AG04450 (cell line): ENCODE measurements at regions not wholly inside any gene's neighbourhood (a gene's known extent, or its start where the extent isn't known, plus 50 kb on each side); places are given as distances from the start of the nearest gene placed in this dataset.
"Not testable (repeated sequence)": the region's sequence is repeated elsewhere in the genome, so short reads cannot be mapped to it uniquely, and the experiment has no call there.

Experiments
- CTCF ChIA-PET: fragments of 300-600, 350-600 bp; formaldehyde crosslinking; extraction: SDS; loops from one replicate; lab custom pipeline; 2022; ENCODE audit warnings: antibody characterized with exemption, inconsistent platforms; lab: Charles Lee
- POLR2A ChIA-PET: fragments of 350-600 bp; formaldehyde crosslinking; extraction: SDS; loops from one replicate; lab custom pipeline; 2021; ENCODE audit warnings: antibody characterized with exemption, inconsistent platforms; lab: Yijun Ruan, JAX
- DNase-seq: peaks from one replicate; pipeline ENCODE4 v3.0.0-alpha.2; 2011; ENCODE audit warnings: low read depth, low spot score
- H3K27ac ChIP-seq: one replicate; pipeline ENCODE4 v1.5.1; 2012; ENCODE audit warnings: low read depth, low read length, control low read depth
- H3K27me3 ChIP-seq: one replicate; pipeline ENCODE4 v1.6.0; 2012; ENCODE audit warnings: low read length; ENCODE audit not compliant: control insufficient read depth, insufficient read depth
- H3K4me3 ChIP-seq: 2 replicates; pipeline ENCODE4 v1.5.1; 2011; ENCODE audit warnings: mild to moderate bottlenecking, low read depth, low read length, control low read depth
- H3K9me3 ChIP-seq: 2 replicates; pipeline ENCODE4 v1.5.1; 2012; ENCODE audit warnings: low read length; ENCODE audit not compliant: control insufficient read depth, insufficient read depth
- CTCF ChIP-seq: IDR thresholded peaks from 2 replicates; pipeline ENCODE4 v1.5.1; 2011; ENCODE audit warnings: low read depth, low read length, control low read depth, inconsistent platforms

- ChIA-PET POLR2A (no interaction called here), CTCF (interaction anchor here (0.7 to 1.2 kb wide), 2 partner anchors 77 to 391 kb away, joined by 3 to 4 read pairs; no protein-coding TSS in a partner anchor)
- Histone ChIP-seq H3K9me3 (peaks cover 5% of the 10 kb centered on the region; the same call in 1 of the 2 replicates), H3K4me3 (no peak overlapping the region), H3K27ac (no peak overlapping the region), H3K27me3 (no peaks in the 10 kb centered on the region)
- TF ChIP-seq CTCF: no peak
- no peak for DNase-seq
These were observed 64.5 kb downstream of the FOXG1 start for GRCh38 chr14:28831126-28831525.

GRCh38 chr14:28842569-28842968 lies 76.0 kb downstream of the FOXG1 start:
- H3K4me3 ChIP-seq, H3K27me3 ChIP-seq, POLR2A ChIA-PET, H3K9me3 ChIP-seq, CTCF ChIA-PET, H3K27ac ChIP-seq, DNase-seq: not testable (repeated sequence)

GRCh38 chr14:28867571-28867970 lies 101.0 kb downstream of the FOXG1 start:
- ChIA-PET POLR2A (no interaction called here), CTCF (no interaction called here)
- no peak overlapping the region for H3K27ac ChIP-seq
- no peak overlapping the region for H3K4me3 ChIP-seq
- no peaks in the 10 kb centered on the region for H3K27me3 ChIP-seq
- no peaks in the 10 kb centered on the region for H3K9me3 ChIP-seq
- DNase-seq: no peak
- no peak for TF ChIP-seq CTCF

GRCh38 chr14:28870033-28870564 lies 103.5 kb downstream of the FOXG1 start:
- Histone ChIP-seq H3K27me3 (no peaks in the 10 kb centered on the region), H3K4me3 (no peak overlapping the region), H3K9me3 (no peaks in the 10 kb centered on the region), H3K27ac (no peak overlapping the region)
- CTCF ChIA-PET: no interaction called here
- no peak for DNase-seq
- no peak for TF ChIP-seq CTCF
- POLR2A ChIA-PET: no interaction called here

- Histone ChIP-seq H3K9me3 (no peaks in the 10 kb centered on the region), H3K27ac (no peak overlapping the region), H3K4me3 (no peak overlapping the region), H3K27me3 (no peaks in the 10 kb centered on the region)
- CTCF ChIA-PET: no interaction called here
- TF ChIP-seq CTCF: no peak
- DNase-seq: no peak
- POLR2A ChIA-PET: no interaction called here
These were observed 109.5 kb downstream of the FOXG1 start for GRCh38 chr14:28875934-28876571.
